22Rv1 (cell line): ENCODE measurements at regions not wholly inside any gene's neighbourhood (a gene's known extent, or its start where the extent isn't known, plus 50 kb on each side); places are given as distances from the start of the nearest gene placed in this dataset.

Experiments used
- CTCF ChIP-seq: fragments of 450-650 bp; IDR thresholded peaks from 2 replicates; pipeline ENCODE4 v1.5.1; 2017; ENCODE audit warnings: mild to moderate bottlenecking
- ZFX ChIP-seq: fragments of 450-650 bp; IDR thresholded peaks from 2 replicates; pipeline ENCODE4 v1.6.1; 2017; ENCODE audit warnings: antibody characterized with exemption, borderline replicate concordance

GRCh38 chr5:107149243-107150005 is 521.3 kb downstream of the EFNA5 start:
- TF ChIP-seq ZFX = no peak
- no peak for TF ChIP-seq CTCF
